ENCODE measurements at regions not wholly inside any gene's neighbourhood (a gene's known extent, or its start where the extent isn't known, plus 50 kb on each side); places are given as distances from the start of the nearest gene placed in this dataset.

DNA sequence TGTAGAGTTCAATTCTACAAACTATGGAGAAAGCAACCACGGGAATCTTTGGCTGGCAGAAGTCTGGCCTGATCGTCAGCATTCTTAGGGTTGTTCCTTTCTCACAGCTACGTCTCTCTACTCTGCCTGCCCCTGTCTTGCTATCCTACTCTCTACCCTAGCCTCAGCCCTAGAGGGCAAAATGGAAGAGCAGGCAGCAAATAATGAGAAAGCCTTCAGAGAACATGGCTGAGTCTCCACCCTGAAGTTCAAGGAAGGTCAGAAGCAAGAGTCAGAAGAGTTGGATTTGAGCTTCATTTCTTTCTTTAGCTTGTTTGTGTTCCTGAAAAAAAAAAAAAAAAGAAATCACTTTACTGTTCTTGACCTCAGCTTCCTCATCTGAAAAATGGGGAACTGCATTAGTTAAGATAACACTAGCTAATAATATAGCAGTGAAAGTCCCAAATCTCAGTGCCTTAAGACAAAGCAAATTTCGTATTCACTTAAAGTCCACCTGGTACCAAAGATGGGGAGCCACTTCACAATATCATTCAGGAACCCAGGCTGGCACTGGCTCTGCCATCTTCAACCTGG, 50.2 kb upstream of the CCND2 start:
- DNase-seq (ENCODE audit: low read depth) = no peak

DNA sequence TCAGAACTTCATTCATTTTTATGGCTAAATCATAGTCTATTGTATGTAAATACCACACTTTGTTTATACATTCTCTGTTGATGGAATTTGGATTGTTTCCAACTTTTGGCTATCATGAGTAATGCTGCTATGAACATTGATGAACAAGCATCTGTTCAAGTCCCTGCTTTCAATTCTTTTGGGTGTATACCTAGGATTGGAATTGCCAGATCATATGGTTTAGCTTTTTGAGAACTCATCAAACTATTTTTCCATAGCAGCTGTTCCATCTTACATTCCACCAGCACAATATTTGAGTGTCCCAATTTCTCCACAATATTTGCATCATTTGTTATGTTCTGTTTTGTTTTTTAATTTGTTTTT, 52.3 kb upstream of the CCND2 start:
- no peak for DNase-seq (ENCODE audit: low read depth)

DNA sequence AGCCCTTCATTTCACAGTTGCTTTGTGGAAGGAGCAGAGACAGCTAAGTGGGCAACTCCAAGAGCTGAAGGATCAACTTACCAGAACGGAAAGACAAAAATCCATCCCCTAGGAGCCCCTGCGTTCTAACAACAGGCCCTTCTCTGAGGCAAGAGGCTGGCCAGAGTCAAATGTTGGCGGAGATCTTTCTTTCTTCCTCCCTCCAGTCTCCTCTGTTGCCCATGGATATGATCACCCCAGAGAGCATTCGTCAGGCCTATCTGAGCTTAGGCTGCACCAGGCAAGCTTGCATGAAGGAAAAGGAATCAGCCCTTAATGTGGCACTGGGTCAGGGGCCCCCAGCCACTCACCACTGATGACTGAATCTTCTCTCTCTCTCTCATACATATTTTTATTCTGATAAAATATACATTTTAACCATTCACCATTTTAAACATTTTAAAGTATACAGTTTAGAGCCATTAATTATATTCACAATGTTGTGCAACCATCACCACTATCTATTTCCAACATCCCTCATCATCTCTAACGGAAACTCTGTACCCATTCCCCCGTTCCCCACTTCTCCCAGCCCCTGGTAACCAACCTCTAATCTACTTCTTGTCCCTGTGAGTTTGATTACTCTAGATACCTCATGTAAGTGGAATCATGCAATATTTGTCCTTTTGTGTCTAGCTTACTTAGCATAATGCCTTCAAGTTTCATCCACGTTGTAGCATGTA, 52.9 kb upstream of the CCND2 start:
- DNase-seq (ENCODE audit: low read depth) = no peak

DNA sequence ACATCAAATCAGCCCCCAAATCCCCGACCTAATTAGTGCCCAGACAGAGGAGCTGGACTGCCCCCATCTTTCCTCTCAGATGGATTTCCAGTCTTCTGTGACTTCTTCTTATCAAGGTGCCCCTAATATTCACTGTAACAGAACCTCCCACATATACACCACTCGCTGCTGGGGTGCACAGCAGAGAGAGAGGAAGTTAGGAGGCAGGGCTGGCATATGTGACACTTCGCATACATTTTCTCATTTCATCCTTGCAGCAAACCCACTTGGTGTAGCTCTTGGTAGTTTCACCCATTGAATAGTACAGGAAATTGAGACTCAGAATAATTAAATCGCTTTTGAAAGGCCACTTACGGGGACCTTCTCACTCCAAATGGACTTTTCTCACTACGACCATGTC, 56.5 kb upstream of the CCND2 start:
- DNase-seq (ENCODE audit: low read depth) = no peak

DNA sequence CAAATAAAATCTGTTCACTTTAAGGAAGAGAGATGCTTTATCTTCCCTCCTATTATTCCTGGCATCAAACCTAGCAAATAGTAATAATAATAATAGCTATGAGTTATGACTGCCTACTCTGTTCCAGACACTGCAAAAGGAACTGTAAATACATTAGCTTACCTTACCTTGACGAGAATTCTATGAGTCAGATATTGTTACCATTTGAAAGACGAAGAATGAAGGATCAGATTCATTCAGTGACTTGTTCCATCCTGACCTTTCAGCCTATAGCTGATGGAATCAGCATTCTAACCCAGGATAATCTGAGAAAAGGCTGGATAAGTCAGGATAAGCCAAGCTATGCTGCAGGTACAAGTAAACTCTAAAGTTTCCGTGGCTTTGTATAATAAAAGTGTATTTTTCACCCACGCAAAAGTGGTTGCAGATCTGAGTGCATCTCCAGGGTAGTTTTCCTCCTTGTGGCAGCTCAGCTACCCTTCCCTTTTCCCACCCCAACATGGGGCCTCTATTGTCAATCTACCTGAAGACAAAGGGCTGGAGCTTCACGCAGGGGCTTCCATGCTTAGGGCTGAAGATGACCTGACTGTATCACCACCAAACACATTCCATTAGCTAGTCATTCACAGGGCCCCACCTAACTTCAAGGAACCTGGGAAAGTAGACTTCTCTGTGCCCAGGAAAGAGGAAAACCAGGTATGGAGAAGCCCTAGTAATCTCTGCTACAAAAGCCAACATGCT, 57.2 kb upstream of the CCND2 start:
- DNase-seq (ENCODE audit: low read depth) = no peak

DNA sequence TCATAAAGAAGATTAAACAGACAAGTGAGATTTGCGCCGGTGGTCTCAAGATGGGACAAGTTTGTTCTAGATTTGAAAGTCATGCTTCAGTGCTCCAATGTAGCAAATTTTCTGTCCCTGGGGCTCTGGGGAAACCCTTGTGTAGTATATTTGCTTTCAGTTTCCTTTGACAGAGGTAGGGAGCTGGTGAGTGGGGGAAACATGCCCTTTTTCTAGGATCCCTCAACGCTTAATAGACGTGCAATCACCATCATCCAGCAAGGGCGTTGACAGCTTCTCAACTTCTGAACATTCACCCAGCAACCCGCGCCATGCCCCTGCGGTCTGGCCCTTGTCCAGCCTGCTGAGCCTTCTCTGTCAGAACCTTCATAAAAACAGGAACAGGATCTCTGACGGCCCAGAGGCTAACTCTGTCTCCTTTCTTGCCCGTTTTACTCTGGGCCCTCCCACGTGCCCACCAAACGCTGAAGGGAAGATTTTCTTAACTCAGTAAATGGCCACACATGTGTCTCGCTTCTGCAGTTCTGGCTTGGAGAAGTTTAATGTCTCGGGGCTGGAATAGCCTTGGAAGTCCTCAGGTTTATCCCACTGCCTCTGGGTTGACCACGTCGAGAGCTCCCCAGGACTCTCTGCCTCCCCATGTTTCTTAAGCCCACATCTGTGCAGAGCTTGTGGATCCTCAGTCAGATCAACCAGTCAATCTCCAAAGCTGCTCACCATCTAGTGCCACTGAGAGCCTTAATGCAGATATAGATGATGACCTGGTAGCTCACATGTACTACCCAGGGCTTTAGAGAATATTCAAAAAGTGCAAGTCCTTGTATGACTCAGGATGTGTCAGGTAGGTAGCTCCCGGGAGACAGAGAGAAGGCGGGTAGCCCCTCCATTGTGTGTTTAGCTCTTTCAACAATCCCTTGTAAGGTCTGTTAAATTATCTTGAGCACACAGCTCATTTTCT, 58.1 kb upstream of the CCND2 start:
- DNase-seq (ENCODE audit: low read depth) = no peak

DNA sequence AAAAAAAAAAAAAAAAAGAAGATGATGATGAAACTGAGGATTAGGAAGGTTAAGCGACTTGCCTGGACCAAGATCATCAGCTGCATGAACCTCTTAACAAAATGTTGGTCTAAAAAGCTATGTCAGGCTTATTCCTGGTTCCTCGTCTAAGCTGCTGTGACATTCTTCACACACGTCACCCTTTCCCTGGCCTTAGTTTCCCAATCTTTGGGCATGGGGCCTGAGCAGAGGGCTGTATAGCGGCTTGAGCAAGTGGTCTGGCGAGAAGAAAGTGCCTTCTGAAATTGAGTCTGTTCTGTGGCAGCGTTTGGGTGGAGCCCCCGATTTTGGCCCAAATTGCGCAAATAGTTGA, 58.7 kb upstream of the CCND2 start:
- DNase-seq (ENCODE audit: low read depth) = no peak

DNA sequence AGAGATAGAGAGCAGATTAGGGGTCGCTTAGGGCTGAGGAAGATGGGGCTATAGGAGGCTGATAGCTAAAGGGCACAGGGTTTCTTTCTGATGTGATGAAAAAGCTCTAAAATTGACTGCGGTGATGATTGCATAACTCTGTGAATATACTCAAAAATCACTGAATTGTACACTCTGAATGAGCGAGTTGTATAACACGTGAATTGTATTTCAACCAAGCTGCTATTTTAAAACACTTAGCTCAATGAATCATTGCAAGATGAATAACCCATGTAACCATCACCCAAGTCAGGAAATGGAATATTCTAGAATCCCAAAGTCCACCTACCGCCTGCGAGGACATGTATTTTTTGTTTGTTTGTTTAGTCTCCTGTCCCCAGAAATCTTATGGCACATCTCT, 60.1 kb upstream of the CCND2 start:
- DNase-seq (ENCODE audit: low read depth) = no peak

DNA sequence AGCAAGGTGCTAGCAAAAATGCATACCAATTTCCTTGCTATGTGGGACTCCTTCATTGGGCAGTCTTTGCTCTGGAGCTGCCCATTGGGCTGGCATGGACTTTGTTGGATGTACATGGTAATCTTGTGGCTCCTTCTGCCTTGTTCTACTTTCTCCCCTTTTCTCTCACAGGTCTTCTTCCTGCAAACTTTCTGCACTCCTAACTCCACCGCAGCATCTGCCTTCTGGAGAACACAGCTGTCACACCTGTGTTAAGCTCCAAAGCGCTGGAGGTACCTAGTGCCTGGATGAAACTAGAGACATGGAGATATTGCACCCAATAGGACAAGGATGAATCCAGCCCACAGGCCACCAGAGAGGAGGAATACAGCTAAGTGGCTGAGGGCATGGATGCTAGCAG, 60.7 kb upstream of the CCND2 start:
- DNase-seq (ENCODE audit: low read depth) = no peak

DNA sequence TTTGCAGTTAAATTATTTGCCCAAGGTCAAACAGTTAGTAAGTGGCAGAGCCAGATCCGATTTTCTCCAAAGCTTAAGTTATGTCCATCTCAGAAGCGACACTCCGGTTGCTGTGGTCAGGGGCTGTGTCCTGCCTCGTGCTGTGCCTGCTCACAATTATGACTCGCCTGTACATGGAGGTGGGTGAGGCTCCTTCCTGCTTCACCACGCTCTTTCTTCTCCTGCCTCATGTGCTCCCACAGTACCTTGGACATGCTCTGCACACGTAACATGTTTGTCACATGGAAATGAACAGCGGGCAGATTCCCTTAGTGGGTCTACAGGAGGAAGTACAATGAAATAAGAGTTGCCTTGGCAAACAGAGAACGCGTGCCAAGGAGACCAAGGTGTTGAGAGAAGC, 62.2 kb upstream of the CCND2 start:
- DNase-seq (ENCODE audit: low read depth) = no peak

DNA sequence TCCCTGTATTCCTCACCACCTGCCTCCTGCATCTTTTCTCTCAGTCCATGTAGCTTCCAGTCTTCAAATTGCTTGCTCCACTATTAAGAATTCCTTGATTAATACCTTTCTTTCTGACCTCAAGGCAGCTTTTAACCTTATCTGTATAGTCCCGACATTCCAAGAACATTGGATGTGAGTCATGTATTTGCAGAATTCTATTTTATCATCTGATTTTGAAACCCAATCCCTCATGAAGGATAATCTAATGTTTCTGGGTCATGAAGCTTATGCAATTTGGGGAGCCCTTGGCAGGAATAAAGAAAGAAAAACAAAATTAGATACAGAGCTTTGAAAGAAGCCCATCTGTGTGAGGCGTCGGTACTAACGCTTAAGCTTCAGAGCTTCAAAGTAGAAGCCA, 63.4 kb upstream of the CCND2 start:
- DNase-seq (ENCODE audit: low read depth) = no peak

DNA sequence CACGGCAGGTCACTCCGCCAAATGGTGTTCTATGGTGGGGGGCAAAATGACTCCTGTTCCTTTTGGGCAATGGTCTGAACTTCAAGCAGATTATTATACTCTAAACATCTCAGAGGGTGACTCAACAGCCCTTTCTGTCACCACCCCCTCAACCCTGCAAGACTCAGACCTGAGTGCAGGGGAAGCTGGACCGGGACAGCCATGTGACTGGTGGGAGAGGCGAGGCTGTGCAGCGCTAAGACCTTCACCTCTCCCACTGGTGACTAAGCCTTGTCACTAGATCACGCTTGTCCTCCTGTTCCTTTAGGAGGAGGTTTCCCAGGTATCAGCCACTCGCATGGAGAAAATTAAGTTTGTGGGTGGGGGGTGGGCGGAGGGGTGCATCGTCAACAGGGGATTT, 67.1 kb upstream of the CCND2 start:
- DNase-seq (ENCODE audit: low read depth) = no peak

DNA sequence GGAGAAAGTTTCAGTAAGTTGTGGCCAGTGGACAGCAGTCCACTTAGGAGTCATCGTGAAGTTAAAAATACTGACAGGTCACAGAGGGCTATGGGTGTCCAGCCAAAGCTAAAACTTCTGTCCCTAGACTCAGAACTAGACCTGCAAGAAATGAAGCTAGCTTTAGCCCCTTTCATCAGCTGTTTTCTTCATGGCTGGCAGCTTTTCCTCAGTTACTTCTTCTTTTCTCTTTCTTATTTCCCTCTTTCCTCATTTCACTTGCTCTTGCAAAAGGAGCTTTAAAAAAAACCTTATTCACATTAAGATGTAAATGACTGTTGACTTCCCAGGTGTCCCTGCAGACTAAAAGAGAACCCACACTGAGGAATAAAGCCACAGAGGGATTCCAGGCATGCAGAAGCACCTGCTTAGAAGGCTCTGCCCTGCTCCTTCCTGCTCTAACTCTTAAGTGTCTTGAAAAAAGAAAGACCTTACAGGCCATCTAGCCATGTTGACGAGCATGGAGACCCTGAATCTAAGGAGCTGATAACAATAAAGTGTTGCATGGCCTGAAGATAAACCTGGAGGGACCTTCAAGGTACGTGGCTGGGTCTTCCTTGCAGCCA, 69.7 kb upstream of the CCND2 start:
- DNase-seq (ENCODE audit: low read depth) = no peak

DNA sequence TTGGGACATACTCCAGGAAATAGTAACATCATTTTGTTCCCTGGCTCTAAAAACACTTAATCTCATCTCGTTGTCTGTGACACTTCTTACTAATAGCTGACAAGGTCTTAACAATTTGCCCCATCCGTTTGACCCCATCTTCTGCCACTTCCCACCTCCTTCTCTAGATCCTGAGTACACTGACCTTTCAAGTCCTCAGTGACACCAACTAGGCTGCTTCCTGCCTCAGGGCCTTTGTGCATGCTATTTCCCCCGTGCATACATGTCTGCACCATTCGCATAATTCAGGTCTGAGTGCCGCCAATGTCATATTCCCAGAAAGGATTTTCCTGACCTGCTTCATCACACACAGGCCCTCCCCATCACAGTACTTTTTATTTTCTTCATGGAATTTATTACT, 70.6 kb upstream of the CCND2 start:
- no peak for DNase-seq (ENCODE audit: low read depth)

DNA sequence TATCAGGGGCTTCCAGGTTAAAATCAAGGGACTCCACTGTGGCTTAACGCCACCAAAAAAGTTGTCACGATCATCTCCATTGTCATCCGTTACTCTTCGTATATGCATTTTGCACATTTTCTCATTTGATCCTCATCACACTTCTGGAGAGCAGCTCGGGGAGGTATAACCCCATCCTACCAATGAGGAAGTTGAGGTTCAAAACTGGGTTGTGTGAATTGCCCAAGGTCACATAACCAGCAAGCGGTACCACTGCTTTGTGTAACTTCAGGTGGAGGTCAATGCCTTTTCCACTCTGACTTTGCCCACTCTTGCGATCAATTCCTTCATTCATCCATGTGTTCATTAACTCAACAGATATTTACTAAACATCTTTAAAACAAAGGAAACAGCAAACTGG, 71.1 kb upstream of the CCND2 start:
- DNase-seq (ENCODE audit: low read depth) = no peak

DNA sequence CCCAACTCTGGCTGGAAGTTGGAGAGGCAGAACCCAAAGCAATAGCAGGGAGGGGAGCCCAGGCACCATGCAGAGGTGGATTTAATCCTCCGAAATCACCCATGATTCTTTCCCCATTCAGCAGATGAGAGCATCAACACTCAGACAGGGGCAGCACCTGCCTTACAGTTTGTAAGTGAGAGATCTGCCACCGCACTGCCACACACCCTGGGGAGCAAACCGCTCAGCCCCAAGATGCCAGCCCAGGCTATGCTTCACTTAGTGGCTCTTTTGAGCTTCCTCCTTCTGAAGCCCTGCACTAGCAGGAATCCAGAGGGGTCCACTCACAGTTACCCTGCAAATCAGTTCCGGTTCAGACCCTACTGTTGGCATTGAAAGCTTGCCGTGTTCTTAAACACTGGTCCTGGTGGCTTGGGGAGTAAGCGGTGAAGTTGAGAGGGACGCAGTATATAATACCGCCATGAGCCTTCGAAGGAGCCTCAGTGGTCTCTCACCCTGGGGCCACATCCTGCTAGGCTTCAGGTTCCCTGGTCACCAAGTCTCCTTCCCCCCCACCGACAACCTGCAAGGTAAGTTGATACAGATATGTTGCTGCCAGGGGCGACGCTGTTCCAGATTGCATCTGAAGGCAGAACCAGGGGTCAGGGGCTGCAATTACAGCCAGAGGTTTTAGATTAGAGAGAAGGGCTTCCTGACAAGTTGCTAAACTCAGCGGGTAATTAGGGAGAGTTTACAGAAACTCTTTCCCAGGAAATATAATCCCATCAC, 72.0 kb upstream of the CCND2 start:
- no peak for DNase-seq (ENCODE audit: low read depth)

DNA sequence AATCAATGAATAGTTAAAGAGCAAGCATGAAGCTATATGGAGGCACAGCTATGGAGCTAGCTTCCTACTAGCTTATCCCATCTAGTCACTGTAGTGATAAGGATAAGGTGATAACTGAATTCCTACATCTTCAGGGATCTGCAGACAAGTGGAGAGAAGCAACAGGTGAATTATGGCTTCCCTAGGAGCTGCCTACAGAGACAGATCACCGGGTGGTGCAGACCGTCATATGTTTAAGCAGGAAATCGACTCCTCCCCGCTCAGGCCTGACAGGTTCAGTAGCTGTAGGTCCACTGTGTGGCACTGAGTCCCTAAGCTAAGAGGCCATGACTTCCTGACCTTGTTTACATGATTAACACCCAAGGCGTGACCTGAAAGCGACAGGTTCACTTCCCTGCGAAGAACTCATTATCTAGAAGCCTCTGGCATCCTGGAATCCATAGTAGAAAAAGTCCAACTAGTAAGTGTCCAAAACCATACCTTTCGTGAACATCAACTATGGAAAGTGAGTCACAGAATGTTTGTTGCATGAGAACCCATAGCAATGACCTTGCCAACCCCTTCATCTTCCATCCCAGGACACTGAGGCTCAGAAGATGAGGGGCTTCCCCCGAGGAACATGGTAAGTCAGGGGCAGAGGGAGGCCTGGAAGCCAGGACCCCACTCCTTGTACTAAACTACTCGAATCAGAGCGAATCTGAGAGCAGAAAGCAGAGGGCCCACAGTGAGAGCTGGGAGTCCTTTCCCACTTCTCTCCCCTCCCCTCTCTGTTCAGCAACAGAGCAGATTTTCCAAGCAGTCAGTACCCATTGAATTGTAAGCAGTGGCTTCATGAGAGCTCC, 75.4 kb upstream of the CCND2 start:
- no peak for DNase-seq (ENCODE audit: low read depth)

DNA sequence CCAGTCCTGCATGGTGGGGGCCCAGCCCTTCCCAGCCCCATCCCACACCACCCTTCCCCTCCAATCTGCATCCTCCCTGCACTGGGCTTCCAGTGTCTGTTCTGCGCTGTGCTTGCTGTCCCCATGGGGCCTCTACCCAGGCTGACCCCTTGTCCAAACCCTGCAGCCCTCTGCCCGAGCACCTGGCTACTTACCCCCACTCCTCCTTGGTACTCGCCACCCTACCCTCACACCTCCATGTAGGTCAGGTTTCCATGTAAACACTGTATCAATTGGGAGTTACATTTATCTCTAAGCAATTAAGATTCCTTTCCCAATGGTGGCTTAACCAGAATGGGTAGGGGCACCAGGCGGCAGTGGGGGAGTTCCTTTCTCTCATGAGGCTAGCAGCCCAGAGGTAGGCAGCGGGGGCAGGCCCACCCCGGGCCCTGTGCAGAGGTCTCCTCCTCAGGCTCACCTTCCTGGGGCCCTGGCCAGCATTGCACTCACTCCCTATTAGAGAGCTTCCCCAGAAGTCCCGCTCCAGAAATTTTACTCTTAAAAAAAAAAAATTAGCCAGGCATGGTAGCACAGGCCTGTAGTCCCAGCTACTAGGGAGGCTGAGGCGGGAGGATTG, 76.6 kb upstream of the CCND2 start:
- DNase-seq (ENCODE audit: low read depth) = no peak

DNA sequence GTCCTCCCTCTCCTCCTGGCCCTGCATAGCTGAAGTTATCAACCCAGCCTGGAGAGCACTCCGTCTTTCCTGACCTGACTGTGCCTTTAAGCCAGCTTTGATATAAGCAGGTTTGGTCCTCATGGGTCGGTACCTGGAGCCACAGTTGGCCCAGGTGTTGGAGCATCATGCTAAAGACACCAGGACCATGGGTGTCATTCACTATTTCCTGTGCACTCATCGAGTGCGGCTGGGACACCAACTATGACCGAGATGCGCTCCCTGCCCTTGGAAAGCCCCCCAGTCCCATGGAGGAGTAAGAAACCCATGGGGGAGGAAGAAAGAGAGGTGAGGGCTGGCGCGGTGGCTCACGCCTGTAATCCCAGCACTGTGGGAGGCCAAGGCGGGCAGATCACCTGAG, 78.9 kb upstream of the CCND2 start:
- no peak for DNase-seq (ENCODE audit: low read depth)

DNA sequence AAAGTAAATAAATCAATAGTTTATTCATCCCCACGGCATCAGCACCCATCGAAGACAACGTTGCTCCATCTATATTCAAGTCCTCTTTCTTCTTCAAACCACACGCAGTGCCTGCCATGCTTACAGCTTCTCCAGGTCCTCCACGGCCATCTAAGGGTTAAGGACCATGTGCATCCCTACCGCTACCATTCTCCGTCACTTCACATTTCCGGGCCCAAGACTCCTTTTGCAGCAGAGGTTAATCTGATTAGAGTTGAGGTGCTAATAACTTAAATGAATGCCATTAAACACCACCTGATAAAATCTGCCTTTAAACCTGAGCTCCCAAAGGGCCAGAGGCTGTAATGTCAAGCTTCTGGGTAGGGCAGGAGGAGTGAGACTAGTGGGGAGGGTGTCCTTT, 79.7 kb upstream of the CCND2 start:
- DNase-seq (ENCODE audit: low read depth) = no peak

Data from stimulated activated CD8-positive, alpha-beta memory T cell treated with anti-CD3 and anti-CD28 coated beads, Interleukin-15, amount 100 ng/mL, for 1 hour (primary cell).